ENCODE measurements at regions not wholly inside any gene's neighbourhood (a gene's known extent, or its start where the extent isn't known, plus 50 kb on each side); places are given as distances from the start of the nearest gene placed in this dataset.

DNA sequence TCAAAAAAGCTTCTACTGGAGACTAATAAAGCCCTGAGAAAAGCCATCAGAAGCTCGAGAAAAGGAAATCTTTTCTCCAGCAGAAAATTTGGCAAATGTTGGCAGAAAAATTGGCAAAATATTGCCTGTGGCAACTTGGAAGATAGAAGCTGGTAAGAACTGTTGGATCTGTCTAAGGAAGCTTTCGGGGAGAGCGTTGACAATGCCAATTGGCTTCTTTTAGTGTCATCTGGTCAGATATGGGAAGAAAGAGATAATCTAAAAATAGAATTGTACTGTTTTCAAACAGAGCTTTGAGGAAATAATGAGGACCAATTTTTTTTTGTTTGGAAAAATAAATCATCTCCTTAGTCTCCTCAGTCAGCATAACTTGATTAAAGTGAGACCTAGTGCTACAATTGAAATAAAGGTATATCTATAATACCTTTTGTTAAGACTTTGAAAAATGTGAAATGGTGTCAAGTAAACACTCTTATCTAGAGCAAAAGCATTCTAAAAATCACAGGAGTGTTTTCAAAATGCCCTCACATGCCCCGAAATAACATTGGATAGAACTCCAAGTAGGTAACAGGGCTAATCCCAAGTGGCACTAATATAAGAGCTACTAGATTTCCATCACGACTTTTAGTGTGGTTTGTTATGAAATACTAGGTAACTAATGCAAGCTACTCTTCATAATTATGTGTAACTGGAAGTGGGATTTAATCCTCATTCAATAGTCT, 882.2 kb upstream of the B3GALT2 start:
- Histone ChIP-seq H3K9me2 (ENCODE audit: insufficient read depth) (no peaks in the 10 kb centered on the region; the same call in 1 of the 2 replicates), H3K27ac (ENCODE audit: low read depth, low read length) (no peak overlapping the region), H3K4me2 (ENCODE audit: low read length) (no peak overlapping the region), H4K20me1 (ENCODE audit: insufficient read depth) (no peaks in the 10 kb centered on the region), H3K4me3 (replicated peaks in 1 of 2; ENCODE audit: low read depth in 1 of 2, low read length in 2 of 2) (no peak overlapping the region), H3K36me3 (ENCODE audit: control insufficient read depth in 1 of 2, insufficient read depth in 2 of 2, low read length in 2 of 2) (no peaks in the 10 kb centered on the region), H3K9ac (ENCODE audit: low read length) (no peak overlapping the region), H3K27me3 (ENCODE audit: insufficient read depth, low read length) (no peaks in the 10 kb centered on the region), H3K4me1 (ENCODE audit: control insufficient read depth in 1 of 2, insufficient read depth in 2 of 2, low read length in 2 of 2) (no peaks in the 10 kb centered on the region), H3K79me2 (ENCODE audit: insufficient read depth, low read length) (no peaks in the 10 kb centered on the region), H3K9me3 (ENCODE audit: control insufficient read depth in 1 of 2, insufficient read depth in 1 of 2, low read depth in 1 of 2, low read length in 2 of 2) (no peaks in the 10 kb centered on the region), H2AFZ (ENCODE audit: low read depth, low read length, poor library complexity, severe bottlenecking) (no peak overlapping the region)
- intact Hi-C loops (cut with micrococcal nuclease): no loop called here
- no TSS peak for BruUV-seq (replicated peaks)
- TF ChIP-seq CBX3 (IDR thresholded peaks at IDR 0.05; ENCODE audit: low read depth): no peak
- TF ChIP-seq EZH2phosphoT487 (IDR thresholded peaks at IDR 0.05; ENCODE audit: borderline replicate concordance): no peak
- TF ChIP-seq, protein P1, sequence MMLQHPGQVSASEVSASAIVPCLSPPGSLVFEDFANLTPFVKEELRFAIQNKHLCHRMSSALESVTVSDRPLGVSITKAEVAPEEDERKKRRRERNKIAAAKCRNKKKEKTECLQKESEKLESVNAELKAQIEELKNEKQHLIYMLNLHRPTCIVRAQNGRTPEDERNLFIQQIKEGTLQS (IDR thresholded peaks at IDR 0.05): no peak
- no peak for TF ChIP-seq POLR2A (IDR thresholded peaks at IDR 0.05; ENCODE audit: borderline replicate concordance, extremely low read depth, insufficient read depth, insufficient read length)
- TF ChIP-seq, protein P2, sequence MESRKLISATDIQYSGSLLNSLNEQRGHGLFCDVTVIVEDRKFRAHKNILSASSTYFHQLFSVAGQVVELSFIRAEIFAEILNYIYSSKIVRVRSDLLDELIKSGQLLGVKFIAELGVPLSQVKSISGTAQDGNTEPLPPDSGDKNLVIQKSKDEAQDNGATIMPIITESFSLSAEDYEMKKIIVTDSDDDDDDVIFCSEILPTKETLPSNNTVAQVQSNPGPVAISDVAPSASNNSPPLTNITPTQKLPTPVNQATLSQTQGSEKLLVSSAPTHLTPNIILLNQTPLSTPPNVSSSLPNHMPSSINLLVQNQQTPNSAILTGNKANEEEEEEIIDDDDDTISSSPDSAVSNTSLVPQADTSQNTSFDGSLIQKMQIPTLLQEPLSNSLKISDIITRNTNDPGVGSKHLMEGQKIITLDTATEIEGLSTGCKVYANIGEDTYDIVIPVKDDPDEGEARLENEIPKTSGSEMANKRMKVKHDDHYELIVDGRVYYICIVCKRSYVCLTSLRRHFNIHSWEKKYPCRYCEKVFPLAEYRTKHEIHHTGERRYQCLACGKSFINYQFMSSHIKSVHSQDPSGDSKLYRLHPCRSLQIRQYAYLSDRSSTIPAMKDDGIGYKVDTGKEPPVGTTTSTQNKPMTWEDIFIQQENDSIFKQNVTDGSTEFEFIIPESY (IDR thresholded peaks at IDR 0.05; ENCODE audit: extremely low read depth, insufficient replicate concordance, low read length): no peak
- TF ChIP-seq EZH2 (IDR thresholded peaks at IDR 0.05): no peak
- no peak for TF ChIP-seq ELF1 (IDR thresholded peaks at IDR 0.05; ENCODE audit: borderline replicate concordance, low read depth)
- TF ChIP-seq RAD21 (IDR thresholded peaks at IDR 0.05; ENCODE audit: low read depth): no peak
- TF ChIP-seq SRF (IDR thresholded peaks at IDR 0.05; ENCODE audit: low read depth): no peak
- TF ChIP-seq SP1 (IDR thresholded peaks at IDR 0.05; ENCODE audit: low read depth): no peak
- TF ChIP-seq FOSL1 (IDR thresholded peaks at IDR 0.05; ENCODE audit: low read depth): no peak
- TF ChIP-seq TCF7L2 (IDR thresholded peaks at IDR 0.05; ENCODE audit: borderline replicate concordance, extremely low read depth, insufficient read depth, insufficient read length): no peak
- CTCF ChIA-PET: no interaction called here
- RAD21 ChIA-PET (ENCODE audit: low non-redundant PET in 1 of 2, low total read pairs in 2 of 2, uncharacterized antibody in 2 of 2, unreplicated experiment in 2 of 2): no interaction called here
- DNase-seq (ENCODE audit: low read depth, low spot score) (no peak), ATAC-seq (no peak)
- POLR2A ChIA-PET: no interaction called here

All from HCT116 (cell line).